Smooth muscle cell (in vitro differentiated cells): ENCODE measurements at regions not wholly inside any gene's neighbourhood (a gene's known extent, or its start where the extent isn't known, plus 50 kb on each side); places are given as distances from the start of the nearest gene placed in this dataset.
"Not testable (repeated sequence)": the region's sequence is repeated elsewhere in the genome, so short reads cannot be mapped to it uniquely, and the experiment has no call there.

Source experiments
- DNase-seq: peaks from one replicate; lab custom pipeline; 2025; ENCODE audit not compliant: unreplicated experiment; lab: John Stamatoyannopoulos, UW
- H2AFZ ChIP-seq: fragments of 200-600 bp; sonication (generic); 2 replicates; pipeline ENCODE4 v1.6.0; 2016; ENCODE audit warnings: antibody characterized with exemption, low read depth, mild to moderate bottlenecking
- H3F3A ChIP-seq: fragments of 200-600 bp; sonication (generic); 2 replicates; pipeline ENCODE4 v1.6.0; 2017; ENCODE audit warnings: antibody characterized with exemption, low read depth
- H3K27ac ChIP-seq: fragments of 200-600 bp; sonication (generic); 2 replicates; pipeline ENCODE4 v1.5.1; 2016; ENCODE audit warnings: low read depth, mild to moderate bottlenecking
- H3K27me3 ChIP-seq: fragments of 200-600 bp; sonication (generic); 2 replicates; pipeline ENCODE4 v1.6.1; 2016; ENCODE audit warnings: low read depth, mild to moderate bottlenecking
- H3K36me3 ChIP-seq: fragments of 200-600 bp; sonication (generic); 2 replicates; pipeline ENCODE4 v1.5.1; 2016; ENCODE audit warnings: low read depth
- H3K4me1 ChIP-seq: fragments of 200-600 bp; sonication (generic); 2 replicates; pipeline ENCODE4 v1.5.1; 2016; ENCODE audit warnings: low read depth
- H3K4me2 ChIP-seq: fragments of 200-600 bp; sonication (generic); 2 replicates; pipeline ENCODE4 v1.6.0; 2016; ENCODE audit warnings: mild to moderate bottlenecking
- H3K4me3 ChIP-seq: fragments of 200-600 bp; sonication (generic); 2 replicates; pipeline ENCODE4 v1.5.1; 2016; ENCODE audit warnings: mild to moderate bottlenecking
- H3K79me2 ChIP-seq: fragments of 200-600 bp; sonication (generic); 2 replicates; pipeline ENCODE4 v1.6.0; 2016; ENCODE audit warnings: low read depth, mild to moderate bottlenecking
- H3K9ac ChIP-seq: fragments of 200-600 bp; sonication (generic); 2 replicates; pipeline ENCODE4 v1.6.0; 2016; ENCODE audit warnings: low read depth
- H3K9me3 ChIP-seq: fragments of 200-600 bp; sonication (generic); replicated peaks from 2 replicates; pipeline ENCODE4 v1.5.1; 2016; ENCODE audit warnings: low read depth
- H4K20me1 ChIP-seq: fragments of 200-600 bp; sonication (generic); 2 replicates; pipeline ENCODE4 v1.6.0; 2016; ENCODE audit warnings: low read depth
- WGBS: methylation state at CpG from one replicate; pipeline ENCODE4 v1.1.7; 2016; ENCODE audit warnings: low lambda C conversion rate; 5-methylcytosine and 5-hydroxymethylcytosine counted together
- TF ChIP-seq, protein P1 (sequence below): fragments of 200-600 bp; sonication (generic); IDR thresholded peaks from 2 replicates; pipeline ENCODE4 v1.5.1; 2017; ENCODE audit warnings: borderline replicate concordance, mild to moderate bottlenecking, antibody characterized with exemption; ENCODE audit not compliant: insufficient read depth, poor library complexity, severe bottlenecking

DNA sequence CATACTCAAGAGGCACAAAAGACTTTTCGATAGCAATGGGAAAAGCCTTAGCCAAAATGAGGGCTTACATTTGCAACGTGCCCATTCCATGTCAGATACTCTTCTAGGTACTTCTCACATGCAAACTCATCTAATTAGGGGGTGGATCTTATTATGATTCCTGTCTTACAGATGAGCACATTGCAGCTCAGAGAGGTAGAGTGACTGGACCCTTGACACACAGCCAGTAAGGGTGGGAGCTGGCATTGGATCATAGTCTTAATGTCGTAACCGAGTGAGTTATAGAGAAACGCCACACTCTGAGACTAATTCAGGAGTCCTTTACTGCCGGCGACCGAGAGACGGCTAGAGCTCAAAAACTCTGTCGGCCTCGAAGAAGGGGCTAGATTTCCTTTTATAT is 78.8 kb upstream of the GRIN2A start:
- H3K27ac ChIP-seq, result no peak overlapping the region
- H4K20me1 ChIP-seq, result no peaks in the 10 kb centered on the region
- no peak overlapping the region for H2AFZ ChIP-seq
- H3K4me2 ChIP-seq, result no peak overlapping the region
- H3K27me3 ChIP-seq, result peaks cover under 1% of the 10 kb centered on the region
- no peaks in the 10 kb centered on the region for H3K36me3 ChIP-seq
- H3F3A ChIP-seq, result no peaks in the 10 kb centered on the region
- TF ChIP-seq, protein P1, sequence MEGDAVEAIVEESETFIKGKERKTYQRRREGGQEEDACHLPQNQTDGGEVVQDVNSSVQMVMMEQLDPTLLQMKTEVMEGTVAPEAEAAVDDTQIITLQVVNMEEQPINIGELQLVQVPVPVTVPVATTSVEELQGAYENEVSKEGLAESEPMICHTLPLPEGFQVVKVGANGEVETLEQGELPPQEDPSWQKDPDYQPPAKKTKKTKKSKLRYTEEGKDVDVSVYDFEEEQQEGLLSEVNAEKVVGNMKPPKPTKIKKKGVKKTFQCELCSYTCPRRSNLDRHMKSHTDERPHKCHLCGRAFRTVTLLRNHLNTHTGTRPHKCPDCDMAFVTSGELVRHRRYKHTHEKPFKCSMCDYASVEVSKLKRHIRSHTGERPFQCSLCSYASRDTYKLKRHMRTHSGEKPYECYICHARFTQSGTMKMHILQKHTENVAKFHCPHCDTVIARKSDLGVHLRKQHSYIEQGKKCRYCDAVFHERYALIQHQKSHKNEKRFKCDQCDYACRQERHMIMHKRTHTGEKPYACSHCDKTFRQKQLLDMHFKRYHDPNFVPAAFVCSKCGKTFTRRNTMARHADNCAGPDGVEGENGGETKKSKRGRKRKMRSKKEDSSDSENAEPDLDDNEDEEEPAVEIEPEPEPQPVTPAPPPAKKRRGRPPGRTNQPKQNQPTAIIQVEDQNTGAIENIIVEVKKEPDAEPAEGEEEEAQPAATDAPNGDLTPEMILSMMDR, result no peak
- no peak overlapping the region for H3K9ac ChIP-seq
- DNase-seq, result no peak
- H3K9me3 ChIP-seq, result no peaks in the 10 kb centered on the region
- H3K4me3 ChIP-seq, result no peak overlapping the region
- WGBS, result 62% methylated on average over 11 of the region's 11 CpGs
- H3K4me1 ChIP-seq, result peaks cover 4% of the 10 kb centered on the region
- no peaks in the 10 kb centered on the region for H3K79me2 ChIP-seq

GRCh38 chr16:10261526-10261925 is 79.3 kb upstream of the GRIN2A start:
- not testable (repeated sequence) for H3K4me1 ChIP-seq, H3K9me3 ChIP-seq, H4K20me1 ChIP-seq, DNase-seq, H3K27ac ChIP-seq, H3K4me3 ChIP-seq, H2AFZ ChIP-seq, H3K79me2 ChIP-seq, H3K27me3 ChIP-seq, H3F3A ChIP-seq, H3K9ac ChIP-seq, H3K4me2 ChIP-seq, H3K36me3 ChIP-seq
- 17% methylated on average over 6 of the region's 6 CpGs for WGBS

GRCh38 chr16:10262377-10263132 is 80.3 kb upstream of the GRIN2A start:
- Histone ChIP-seq H3K36me3 (no peaks in the 10 kb centered on the region), H3K4me2 (no peak overlapping the region), H3F3A (no peaks in the 10 kb centered on the region), H3K4me1 (no peaks in the 10 kb centered on the region), H4K20me1 (no peaks in the 10 kb centered on the region), H2AFZ (no peak overlapping the region), H3K27me3 (no peaks in the 10 kb centered on the region), H3K9ac (no peak overlapping the region), H3K4me3 (no peak overlapping the region), H3K79me2 (no peaks in the 10 kb centered on the region), H3K9me3 (no peaks in the 10 kb centered on the region), H3K27ac (no peak overlapping the region)
- 90% methylated on average over 7 of the region's 7 CpGs for WGBS
- TF ChIP-seq, protein P1, result no peak
- no peak for DNase-seq

- DNase-seq, result no peak
- Histone ChIP-seq H3K27ac (no peak overlapping the region), H3K4me1 (no peaks in the 10 kb centered on the region), H3K79me2 (no peaks in the 10 kb centered on the region), H3K27me3 (no peaks in the 10 kb centered on the region), H3K9ac (no peak overlapping the region), H3K4me2 (no peak overlapping the region), H3F3A (no peaks in the 10 kb centered on the region), H3K4me3 (no peak overlapping the region), H2AFZ (no peak overlapping the region), H3K9me3 (no peaks in the 10 kb centered on the region), H3K36me3 (no peaks in the 10 kb centered on the region), H4K20me1 (no peaks in the 10 kb centered on the region)
- TF ChIP-seq, protein P1, result no peak
- 89% methylated on average over 11 of the region's 11 CpGs for WGBS
Observed at GRCh38 chr16:10265770-10266615, 83.8 kb upstream of the GRIN2A start.
